GM18508 (cell line): ENCODE measurements at regions not wholly inside any gene's neighbourhood (a gene's known extent, or its start where the extent isn't known, plus 50 kb on each side); places are given as distances from the start of the nearest gene placed in this dataset.

ENCODE experiments used
- ATAC-seq: cut with Tn5 transposase; IDR thresholded peaks from one replicate; pipeline ENCODE4 v1.9.1; 2021; ENCODE audit warnings: moderate number of reproducible peaks; ENCODE audit not compliant: insufficient read depth, unreplicated experiment

DNA sequence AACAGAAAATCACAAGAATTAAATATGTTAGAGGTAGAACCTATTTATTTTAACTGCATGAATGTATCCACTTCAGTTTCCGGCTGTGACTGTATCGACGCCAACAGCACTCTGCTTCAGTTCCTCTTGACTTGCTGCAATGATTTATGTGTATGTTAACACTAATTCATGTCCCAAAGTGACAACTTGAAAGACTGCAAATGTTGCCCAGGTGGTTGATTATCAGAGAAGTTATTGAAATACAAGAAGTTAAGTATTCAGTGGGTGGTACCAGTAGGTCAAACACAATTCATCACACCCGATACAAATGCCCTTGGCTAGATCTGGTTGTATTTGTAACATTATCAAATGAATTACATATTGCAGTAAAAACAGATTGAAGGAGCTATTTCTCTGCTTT, 622.7 kb upstream of the CDH18 start:
- ATAC-seq: no peak

DNA sequence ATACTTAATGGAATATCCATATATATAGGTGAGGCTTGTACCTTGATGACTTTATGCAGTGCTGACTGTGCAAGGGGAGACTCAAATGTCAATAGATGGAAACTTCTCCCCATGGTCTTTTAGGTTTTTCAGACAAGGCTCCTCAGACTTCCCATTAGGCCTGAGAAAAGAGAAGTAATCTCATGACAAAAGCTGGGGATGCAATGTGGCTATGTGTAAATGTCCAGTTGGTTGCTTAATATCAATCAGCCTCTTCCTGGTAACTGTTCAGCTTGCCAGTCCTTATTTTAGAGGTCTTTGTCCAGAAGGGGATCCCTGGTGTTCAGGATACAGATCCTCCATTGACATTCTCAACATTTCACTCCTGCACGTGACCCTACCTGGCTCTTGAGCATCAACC, 621.1 kb upstream of the CDH18 start:
- ATAC-seq: no peak

DNA sequence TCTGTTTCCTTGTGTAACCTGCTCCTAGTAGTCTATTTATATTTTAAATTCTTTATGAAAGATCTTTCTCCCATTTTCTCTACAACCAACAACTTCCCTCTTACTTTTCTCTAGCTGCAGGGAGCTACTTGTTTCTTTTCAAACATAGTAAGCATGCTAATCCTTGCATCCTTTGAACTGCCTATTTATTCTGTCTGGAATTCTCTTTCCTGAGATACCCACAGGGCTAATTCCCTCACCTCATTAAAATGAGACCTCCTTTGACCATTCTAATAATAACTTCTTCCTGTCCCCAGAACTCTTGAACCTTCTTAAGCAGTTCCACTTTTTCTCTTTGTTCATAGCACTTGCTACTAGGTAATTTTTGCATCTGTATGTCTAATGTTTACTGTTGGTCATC, 620.6 kb upstream of the CDH18 start:
- no peak for ATAC-seq

DNA sequence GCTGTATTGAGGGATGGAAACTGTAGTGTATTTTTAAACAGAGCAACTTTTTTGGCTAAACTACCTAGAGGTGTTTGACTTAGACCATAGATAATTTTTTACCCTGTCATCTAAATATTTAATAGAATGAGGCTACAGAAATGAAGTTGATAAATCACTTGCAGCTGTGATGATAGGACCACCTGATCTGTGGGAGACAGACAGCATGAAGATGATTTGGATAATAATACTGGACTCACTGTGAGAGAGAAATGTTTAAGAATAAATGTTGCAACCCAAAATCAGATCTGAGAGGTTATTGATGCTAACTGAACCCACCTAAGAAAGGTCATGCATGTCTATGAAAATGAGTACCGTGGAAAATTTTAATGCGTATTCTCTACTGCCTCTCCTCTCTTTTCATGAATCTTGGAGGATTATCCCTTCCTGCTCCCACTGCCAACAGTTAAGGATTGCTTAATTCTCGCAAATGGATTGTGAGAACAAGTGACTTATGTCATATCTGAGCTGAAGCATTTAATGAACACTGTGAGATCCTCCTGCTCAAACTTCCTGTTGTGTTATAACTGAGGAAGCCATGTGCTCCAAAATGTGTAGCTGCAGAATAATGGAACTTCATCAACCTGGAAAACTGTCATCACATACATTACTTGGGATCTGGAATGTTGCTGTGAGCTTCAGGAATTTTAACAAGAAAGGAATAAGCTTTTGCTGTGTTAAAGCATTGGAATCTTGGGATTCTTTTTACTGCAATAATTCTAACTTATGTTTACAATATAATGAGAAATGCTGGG, 617.9 kb upstream of the CDH18 start:
- ATAC-seq: no peak

DNA sequence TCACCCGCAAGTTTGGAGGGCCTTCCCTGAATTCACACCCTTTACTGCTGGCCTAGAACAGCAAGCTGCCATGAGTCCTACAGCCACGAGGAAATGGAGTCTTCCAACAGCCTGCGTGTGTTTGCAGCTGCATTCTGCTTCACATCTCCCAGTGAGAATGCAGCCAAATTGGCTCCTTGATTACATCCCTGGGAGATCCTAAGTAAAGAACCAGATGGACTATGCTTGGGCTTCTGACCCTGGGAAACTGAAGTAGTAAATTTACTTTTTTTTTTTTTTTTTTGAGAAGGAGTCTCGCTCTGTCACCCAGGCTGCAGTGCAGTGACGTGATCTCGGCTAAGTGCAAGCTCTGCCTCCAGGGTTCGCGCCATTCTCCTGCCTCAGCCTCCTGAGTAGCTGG, 617.0 kb upstream of the CDH18 start:
- no peak for ATAC-seq

DNA sequence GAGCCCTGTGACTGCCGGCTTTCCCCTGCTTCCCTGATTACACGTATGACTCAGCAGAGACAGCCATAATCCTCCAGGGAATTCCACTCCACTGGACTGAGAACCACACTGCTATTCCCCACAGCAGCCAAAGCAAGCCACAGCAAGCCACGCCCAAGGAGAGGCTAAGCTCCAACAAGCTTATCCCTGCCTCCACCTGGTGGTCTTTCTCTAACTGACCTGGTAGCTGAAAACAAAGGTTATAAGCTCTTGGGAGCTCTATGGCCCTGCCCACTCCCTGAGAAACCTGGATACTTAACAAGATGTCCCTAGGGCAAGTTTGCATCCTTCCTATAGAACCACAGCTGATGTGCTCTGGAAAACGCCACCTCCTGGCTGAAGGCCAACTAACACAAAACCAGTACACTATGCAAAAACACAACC, 613.7 kb upstream of the CDH18 start:
- no peak for ATAC-seq

DNA sequence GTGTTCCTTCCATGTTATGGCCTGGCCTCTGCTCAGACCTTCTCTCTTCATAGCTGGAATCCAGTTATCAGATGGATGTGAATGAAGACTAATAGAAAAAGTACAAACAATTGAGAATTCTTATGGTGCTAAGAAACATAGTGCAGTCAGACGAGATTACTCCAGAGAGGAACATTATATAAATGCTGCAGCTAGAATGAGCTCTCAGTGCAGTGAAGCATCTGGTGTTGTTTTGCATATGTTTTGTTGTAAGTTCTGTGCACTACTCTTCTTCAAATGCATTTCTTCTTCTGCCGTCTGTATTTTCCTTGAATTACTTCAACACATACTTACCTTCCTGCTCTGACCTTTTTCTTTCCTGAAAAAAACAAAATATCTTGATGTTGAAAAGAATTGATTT, 602.4 kb upstream of the CDH18 start:
- no peak for ATAC-seq

DNA sequence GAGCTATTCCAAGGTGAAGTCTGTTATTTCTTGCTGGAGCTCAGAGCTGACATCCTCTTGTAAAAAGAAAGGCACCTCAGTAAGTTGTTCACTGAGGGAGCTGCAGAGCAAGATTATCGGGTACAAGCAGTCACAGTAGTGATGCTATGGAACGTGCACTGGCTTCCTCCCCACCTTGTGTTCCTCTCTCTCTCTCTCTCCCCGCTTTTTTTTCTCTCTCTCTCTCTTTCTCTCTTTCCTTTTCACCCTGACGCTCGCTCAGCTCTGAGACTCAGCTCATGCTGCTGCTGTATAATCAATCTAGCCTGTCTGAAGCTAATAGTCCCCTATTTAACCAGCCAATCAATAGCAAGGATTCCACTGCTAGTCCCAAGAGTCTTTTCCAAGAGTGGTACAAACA, 587.6 kb upstream of the CDH18 start:
- ATAC-seq: no peak

DNA sequence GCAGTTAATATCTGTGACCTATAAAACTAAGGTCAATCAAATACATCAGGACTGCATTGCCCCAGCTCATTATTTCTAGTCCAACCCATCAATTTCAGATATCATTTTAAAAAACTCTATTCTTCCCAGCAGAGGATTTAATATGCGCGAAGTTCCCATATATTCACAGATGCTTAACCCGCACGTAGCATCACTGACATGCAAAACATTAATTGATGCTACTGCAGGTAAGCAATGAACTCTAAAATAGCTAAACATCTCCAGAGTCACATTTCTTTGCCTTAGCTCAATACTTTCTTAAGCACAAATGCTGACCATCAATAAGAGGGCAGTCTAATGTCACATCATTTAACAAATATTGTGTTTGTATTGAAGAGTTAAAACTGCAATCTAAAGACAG, 586.6 kb upstream of the CDH18 start:
- no peak for ATAC-seq

DNA sequence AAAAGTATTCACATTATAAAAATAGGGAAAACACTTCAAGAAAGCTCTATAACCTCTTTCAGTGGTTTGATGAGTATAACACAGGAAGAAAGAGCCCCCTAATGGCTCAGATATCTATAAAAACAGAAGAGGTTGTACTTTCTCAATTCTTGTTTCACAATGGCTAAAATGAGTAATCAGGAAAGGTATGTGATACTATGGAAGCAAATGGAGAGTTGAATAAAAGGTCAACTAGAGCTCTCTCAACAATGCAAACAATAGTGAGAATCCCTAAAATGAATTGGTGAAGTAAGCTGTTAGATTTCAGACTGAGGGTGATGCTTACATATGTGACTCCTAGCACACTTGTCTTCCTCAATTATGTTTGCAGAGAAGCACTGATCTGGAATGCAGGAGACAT, 584.6 kb upstream of the CDH18 start:
- peak; percentile 50 for ATAC-seq

DNA sequence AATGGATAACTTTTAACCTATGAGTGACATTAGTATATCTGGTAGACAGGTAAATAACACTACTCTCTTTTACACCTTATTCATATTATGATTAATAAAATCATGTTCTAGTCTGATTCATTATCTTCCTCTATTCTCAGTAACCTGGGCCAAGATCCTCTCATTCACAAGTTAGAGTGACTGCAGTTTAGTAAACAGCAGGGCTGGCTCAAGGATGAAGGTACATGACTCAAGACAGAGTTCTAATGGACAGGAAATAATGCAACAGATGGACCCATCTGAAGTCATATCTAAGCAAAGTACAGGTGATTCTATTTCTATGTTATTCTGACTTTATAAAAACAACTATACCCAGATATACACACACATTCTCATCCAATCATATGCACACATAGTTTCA, 582.5 kb upstream of the CDH18 start:
- ATAC-seq: no peak

DNA sequence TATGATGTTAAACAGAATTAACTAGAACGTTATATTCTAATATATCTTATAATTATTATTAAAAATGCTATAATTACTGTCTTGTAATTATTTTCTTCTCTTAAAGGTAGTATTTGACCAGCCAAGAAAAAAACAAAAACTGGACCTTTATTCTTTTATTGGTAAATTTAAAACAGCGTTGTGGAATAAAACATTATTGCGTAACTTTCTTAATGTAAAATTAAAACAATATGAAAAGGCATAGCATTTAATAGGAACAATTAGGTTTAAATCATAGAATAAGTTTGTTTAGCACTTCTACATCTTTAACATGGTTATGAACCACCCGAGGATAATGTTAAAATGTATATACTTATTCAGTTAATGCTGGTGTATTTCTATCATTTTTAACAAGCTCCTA, 574.5 kb upstream of the CDH18 start:
- no peak for ATAC-seq

DNA sequence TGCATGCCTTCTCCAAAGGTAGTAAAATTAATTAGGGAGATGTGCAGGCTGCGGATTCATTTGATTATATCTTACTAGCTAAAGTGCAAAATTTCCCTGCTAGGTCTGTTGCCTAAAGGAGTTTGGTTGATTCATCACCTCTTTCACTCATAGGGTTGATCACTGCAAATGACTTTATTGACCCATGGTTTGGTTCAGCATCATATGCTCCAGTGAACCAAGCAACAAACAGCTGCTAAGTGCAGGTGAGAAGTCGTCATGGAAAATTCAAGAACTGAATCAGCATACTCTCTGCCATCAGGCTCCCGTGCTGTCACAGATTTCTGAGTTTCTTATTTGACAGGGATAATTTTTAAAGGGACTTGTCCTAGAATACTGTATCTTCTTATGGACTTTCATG, 571.8 kb upstream of the CDH18 start:
- no peak for ATAC-seq

DNA sequence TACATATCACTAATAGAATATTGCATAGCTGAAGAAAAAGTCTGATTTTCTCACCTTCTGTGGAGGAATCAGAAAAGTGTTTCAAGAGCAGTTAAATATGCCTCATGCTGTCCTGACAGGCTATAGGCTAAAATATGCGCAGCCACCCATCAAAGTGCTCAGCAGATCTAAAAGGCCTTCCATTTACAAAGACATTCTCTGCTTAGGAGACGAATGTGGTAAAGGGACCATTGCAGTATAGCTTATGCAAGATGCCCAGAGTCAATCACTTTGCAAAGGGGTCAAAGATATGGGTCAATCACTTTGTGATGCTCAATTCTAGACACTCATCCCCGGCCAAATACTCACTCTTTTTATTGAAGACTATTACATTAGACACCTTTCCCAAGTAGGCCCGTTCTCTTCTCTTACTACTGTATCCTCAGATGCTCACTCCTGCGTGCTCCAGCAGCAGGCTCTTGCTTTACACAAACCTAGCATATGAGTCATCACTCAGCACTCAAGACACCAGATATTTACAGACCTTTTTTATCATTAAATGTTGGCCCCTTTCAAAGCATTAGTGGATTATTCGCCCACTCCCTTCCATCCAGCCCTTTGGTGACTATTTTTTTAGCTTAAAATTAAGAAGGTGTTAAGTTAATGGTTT, 568.2 kb upstream of the CDH18 start:
- ATAC-seq: no peak

DNA sequence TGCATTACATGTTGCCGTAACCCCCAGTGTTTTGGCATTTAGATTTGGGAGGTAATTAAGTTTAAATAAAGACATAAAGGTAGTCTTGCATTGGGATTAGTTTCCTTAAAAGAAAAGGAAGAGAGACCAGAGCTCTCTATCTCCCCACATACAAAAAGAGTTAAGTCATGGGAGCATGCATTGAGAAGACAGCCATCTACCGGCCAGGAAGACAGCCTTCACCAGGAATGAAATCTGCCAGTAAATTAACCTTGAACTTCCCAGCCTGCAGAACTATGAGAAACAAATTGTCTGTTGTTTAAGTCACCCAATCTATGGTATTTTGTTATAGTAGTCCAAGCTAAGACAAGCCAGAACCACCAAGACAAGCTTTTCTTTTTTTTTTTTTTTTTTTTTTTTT, 567.0 kb upstream of the CDH18 start:
- ATAC-seq: no peak

DNA sequence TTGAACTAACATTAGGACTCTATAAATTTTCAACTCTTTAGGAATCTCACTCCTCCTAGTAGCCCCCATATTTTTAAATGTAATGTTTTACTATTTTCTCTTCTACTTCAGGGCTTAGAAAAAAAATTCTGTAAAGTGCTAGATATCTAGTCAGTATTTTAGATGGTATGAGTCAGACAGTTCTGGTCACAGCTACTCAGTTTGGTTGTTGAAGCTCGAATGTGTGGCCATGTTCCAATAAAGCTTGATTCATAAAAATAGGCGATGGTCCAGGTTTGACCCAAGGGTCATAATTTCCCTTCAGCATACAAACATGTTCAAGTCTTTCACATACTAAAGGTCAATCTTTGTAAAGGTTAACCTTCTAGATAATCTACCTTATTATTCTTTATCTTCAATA, 566.0 kb upstream of the CDH18 start:
- no peak for ATAC-seq

DNA sequence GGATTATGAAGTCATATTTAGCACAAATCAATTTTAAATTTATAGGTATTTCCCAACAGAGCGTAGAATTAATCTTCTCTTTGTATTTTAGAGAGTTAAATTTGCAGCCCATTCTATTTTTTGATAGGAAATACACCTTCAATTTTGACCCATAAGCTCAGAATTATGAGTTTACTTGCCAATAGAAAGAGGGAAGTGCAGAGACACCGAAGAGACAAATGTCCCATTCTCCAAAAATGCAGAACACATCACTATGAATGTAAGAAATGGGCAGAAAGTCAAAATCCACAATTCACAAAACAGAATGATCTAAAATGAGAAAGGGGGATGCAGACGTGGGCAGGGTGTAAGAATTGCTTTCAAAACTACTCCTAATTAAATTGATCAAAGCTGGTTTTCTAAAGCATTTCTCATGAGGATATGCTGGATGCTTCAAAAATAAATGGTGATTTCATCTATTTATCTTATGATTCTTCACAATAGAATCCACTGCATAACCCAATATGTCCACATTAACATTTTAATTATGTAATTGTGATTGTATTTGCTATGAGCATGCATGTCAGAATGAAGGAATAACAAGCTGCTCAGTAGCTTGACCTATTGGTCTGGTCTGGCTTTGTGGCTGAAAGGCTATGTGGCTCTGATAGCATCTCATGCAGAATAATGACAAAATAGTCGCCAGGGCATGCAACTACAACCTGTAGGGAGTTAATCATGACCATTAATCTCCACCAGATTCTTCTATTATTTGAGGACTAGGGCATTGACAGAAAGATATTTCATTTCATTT, 550.1 kb upstream of the CDH18 start:
- ATAC-seq: no peak

DNA sequence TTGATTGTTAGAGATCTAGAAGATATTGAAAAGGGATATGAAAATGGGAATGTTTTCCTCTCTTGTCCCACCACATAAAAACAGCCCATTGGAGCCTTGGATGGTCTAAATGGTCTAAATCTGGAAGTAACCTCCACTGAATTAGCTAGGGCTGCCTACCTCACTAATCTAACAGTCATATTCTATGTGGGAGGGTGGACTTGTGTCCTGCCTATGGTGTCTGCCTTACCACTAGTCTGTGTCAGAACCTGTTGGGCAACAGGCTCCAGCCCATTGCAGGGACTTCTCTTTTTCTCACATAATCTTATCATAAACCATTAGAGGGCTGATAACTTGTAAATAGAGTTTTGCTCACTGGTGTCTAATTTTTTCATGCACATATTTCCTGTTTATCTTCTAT, 548.8 kb upstream of the CDH18 start:
- ATAC-seq: no peak

DNA sequence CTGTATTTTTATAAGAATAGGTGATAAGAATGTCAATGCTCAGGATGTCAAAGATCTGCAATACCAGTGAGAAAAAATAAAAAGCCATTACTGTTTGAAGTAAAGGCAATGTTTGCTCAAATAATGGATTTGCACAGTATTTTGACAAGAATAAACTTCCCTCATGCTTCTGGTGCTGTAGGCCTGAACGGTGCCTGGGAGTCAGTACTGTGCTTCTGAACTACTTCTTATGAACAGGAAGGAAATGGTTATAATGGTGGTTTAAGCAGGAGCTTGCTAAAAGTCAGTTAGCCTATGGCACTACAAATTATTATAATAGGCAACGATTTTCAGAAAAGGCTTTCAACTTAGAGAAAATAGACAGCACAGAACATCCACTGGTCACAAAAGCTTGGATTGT, 548.3 kb upstream of the CDH18 start:
- no peak for ATAC-seq

DNA sequence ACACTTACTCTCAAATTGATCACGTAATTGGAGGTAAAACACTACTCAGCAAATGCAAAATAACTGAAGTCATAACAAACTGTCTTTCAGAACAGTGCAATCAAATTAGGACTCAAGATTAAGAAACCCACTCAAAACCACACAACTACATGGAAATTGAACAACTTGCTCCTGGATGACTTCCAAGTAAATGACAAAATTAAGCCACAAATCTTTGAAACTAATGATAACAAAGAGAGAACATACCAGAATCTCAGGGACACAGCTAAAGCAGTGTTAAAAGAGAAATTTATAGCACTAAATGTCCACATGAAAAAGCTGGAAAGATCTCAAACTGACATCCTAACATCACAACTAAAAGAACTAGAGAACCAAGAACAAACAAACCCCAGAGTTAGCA, 540.5 kb upstream of the CDH18 start:
- no peak for ATAC-seq

DNA sequence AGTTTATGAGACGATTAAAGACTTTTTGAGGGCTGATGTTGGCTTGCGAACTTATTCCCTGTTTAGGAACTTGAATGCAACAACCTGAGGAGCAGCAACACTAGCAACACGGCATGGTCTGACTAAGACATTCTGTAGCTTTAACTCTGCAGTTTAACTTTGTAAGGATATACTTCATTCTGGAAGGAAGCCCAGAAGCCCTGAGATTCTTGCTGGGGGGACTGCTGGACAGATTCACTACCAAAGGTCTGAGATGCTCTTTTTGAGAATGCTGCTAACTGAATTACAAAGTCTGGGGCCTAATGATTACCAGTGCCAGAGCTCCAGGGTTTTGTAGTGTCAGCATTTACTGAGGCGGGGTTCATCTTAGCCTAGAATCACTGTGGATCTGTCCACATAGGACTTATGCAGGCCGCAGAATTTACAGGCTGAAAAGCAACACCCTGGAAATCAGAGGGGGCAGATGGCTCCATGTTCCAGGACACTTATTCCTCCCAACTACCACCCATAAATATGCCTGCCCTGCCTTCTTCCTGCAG, 537.1 kb upstream of the CDH18 start:
- ATAC-seq: no peak
